Fibroblast of lung (primary cell): ENCODE measurements at regions not wholly inside any gene's neighbourhood (a gene's known extent, or its start where the extent isn't known, plus 50 kb on each side); places are given as distances from the start of the nearest gene placed in this dataset.

Source experiments
- DNase-seq, 2 donors: peaks; one replicate each; pipeline versions ENCODE4 v3.0.0 to v3.0.0-alpha.2; 2010; ENCODE audit warnings: low read depth in 2 of 2
- H2AFZ ChIP-seq: 2 replicates; pipeline ENCODE4 v1.5.1; 2012; ENCODE audit warnings: low read length, control low read depth, inconsistent platforms
- H3K27ac ChIP-seq: 2 replicates; pipeline ENCODE4 v1.5.1; 2011; ENCODE audit warnings: low read length, control low read depth; ENCODE audit not compliant: insufficient read depth
- H3K27me3 ChIP-seq: 2 replicates; pipeline ENCODE4 v1.5.1; 2011; ENCODE audit warnings: mild to moderate bottlenecking, low read length; ENCODE audit not compliant: control insufficient read depth, insufficient read depth
- H3K36me3 ChIP-seq: 2 replicates; pipeline ENCODE4 v1.5.1; 2011; ENCODE audit warnings: low read length; ENCODE audit not compliant: control insufficient read depth, insufficient read depth
- H3K4me1 ChIP-seq: 2 replicates; pipeline ENCODE4 v1.5.1; 2011; ENCODE audit warnings: low read length; ENCODE audit not compliant: control insufficient read depth, insufficient read depth; ENCODE audit errors: extremely low read depth
- H3K4me2 ChIP-seq: 2 replicates; pipeline ENCODE4 v1.5.1; 2011; ENCODE audit warnings: low read length, control low read depth; ENCODE audit not compliant: insufficient read depth; ENCODE audit errors: extremely low read depth
- H3K4me3 ChIP-seq, 4 experiments: fragments of 200-600 bp in 1 of 4; sonication (generic) in 1 of 4; replicated peaks in 1 of 4; 2 replicates each; pipeline ENCODE4 v1.5.1; 2011 to 2016; ENCODE audit warnings: low read length in 4 of 4, low read depth in 3 of 4, mild to moderate bottlenecking in 3 of 4, control low read depth in 2 of 4, inconsistent platforms in 1 of 4, mixed read lengths in 1 of 4; ENCODE audit not compliant: insufficient read depth in 1 of 4; ENCODE audit errors: control extremely low read depth in 1 of 4
- H3K79me2 ChIP-seq: 2 replicates; pipeline ENCODE4 v1.5.1; 2012; ENCODE audit warnings: mild to moderate bottlenecking, low read length, inconsistent platforms; ENCODE audit not compliant: control insufficient read depth, insufficient read depth
- H3K9ac ChIP-seq: 2 replicates; pipeline ENCODE4 v1.5.1; 2011; ENCODE audit warnings: mild to moderate bottlenecking, low read length, control low read depth; ENCODE audit not compliant: insufficient read depth
- H3K9me3 ChIP-seq: 2 replicates; pipeline ENCODE4 v1.5.1; 2012; ENCODE audit warnings: low read depth, low read length; ENCODE audit not compliant: control insufficient read depth, insufficient read depth
- H4K20me1 ChIP-seq: 2 replicates; pipeline ENCODE4 v1.5.1; 2011; ENCODE audit warnings: low read length; ENCODE audit not compliant: control insufficient read depth, insufficient read depth; ENCODE audit errors: extremely low read depth
- CTCF ChIP-seq, 2 donors: IDR thresholded peaks in 1 of 2; conservative IDR thresholded peaks in 1 of 2; 1 replicate in 1 of 2; 2 replicates in 1 of 2; pipeline ENCODE4 v1.5.1; 2011 to 2012; ENCODE audit warnings: low read length in 2 of 2, control low read depth in 1 of 2, inconsistent platforms in 1 of 2, low read depth in 1 of 2, mild to moderate bottlenecking in 1 of 2
- EZH2 ChIP-seq: IDR thresholded peaks from 2 replicates; pipeline ENCODE4 v1.5.1; 2012; ENCODE audit warnings: low read length, control low read depth, mild to moderate bottlenecking; ENCODE audit errors: missing control alignments

DNA sequence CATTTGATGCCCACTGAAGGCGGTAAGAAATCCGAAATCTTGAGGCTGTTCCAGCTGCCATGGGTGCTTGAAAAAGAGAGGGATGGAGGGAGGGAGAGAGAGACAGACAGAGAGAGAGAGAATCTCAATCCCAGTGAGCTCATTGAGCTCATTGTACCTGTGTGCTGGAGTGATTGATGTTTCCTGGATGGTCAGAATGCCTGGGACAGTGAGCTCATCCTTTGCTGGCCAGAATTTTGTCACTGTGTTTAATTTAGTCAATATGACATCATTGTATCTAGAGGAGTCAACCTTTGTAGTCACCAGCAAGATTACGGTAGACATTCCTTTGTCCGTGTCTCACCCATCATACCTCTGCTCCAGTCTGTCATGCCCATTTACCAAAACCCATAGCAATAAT is 625.4 kb upstream of the POM121L12 start:
- Histone ChIP-seq H3K36me3 (no peaks in the 10 kb centered on the region), H3K4me1 (no peaks in the 10 kb centered on the region), H3K9me3 (no peaks in the 10 kb centered on the region), H4K20me1 (peaks cover 1% of the 10 kb centered on the region), H3K4me2 (no peak overlapping the region), H2AFZ (no peak overlapping the region), H3K79me2 (no peaks in the 10 kb centered on the region), H3K27ac (no peak overlapping the region), H3K27me3 (no peaks in the 10 kb centered on the region), H3K9ac (no peak overlapping the region), H3K4me3 (no peak overlapping the region)
- DNase-seq, result no peak
- no peak for TF ChIP-seq CTCF (conservative IDR thresholded peaks at IDR 0.05 in 1 of 2, IDR thresholded peaks at IDR 0.05 in 1 of 2; ENCODE audit: low read depth in 1 of 2, low read length in 2 of 2)
- no peak for TF ChIP-seq EZH2

DNA sequence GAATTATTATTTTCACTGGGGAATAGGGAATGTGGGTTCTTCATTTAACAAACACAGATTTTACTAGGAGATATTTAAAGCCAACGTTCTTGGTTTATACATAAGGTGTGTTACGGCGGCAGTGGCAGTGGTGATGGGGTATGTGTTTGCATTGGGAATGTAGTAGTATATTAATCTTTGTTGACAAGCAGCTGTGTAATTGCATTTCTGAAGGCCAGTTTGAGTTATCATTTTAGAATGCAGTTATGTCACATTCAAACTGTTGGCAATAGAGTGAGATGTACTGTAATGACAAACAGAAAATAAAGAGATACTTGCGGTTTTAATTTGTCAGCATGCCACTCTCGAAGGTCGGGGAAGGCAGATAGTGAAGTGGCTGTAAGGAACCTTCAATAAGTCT is 628.6 kb upstream of the POM121L12 start:
- H3K9me3 ChIP-seq, result no peaks in the 10 kb centered on the region
- H3K36me3 ChIP-seq, result no peaks in the 10 kb centered on the region
- no peak overlapping the region for H3K9ac ChIP-seq
- H3K4me1 ChIP-seq, result no peaks in the 10 kb centered on the region
- H3K79me2 ChIP-seq, result no peaks in the 10 kb centered on the region
- H4K20me1 ChIP-seq, result no peaks in the 10 kb centered on the region
- no peak for TF ChIP-seq EZH2
- no peak for TF ChIP-seq CTCF (conservative IDR thresholded peaks at IDR 0.05 in 1 of 2, IDR thresholded peaks at IDR 0.05 in 1 of 2; ENCODE audit: low read depth in 1 of 2, low read length in 2 of 2)
- no peak overlapping the region for H3K27ac ChIP-seq
- no peak overlapping the region for H3K4me2 ChIP-seq
- no peak overlapping the region for H3K4me3 ChIP-seq
- H3K27me3 ChIP-seq, result no peaks in the 10 kb centered on the region
- DNase-seq, result no peak
- H2AFZ ChIP-seq, result no peak overlapping the region

DNA sequence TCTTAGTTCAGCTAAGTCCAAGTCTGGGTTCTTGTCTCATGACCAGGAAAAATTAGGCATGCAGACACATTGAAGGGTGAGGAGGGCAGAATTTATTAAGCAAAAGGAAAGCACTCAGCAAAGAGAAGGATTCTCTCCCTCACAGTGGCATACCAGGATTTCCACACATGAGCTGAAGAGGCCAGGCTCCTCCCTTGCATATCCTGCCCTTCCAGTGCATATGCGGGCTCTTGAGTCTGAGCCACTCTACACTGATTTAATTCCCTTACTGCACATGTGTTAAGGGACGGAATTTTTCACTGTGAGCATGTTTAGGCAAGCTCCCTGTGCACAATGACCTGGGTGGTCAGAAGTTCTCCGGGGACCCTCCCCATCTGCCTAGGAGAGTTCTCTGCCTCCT is 652.7 kb upstream of the POM121L12 start:
- no peak overlapping the region for H3K9ac ChIP-seq
- H3K9me3 ChIP-seq, result no peaks in the 10 kb centered on the region
- H3K27ac ChIP-seq, result no peak overlapping the region
- no peak overlapping the region for H3K4me2 ChIP-seq
- TF ChIP-seq CTCF (conservative IDR thresholded peaks at IDR 0.05 in 1 of 2, IDR thresholded peaks at IDR 0.05 in 1 of 2; ENCODE audit: low read depth in 1 of 2, low read length in 2 of 2) (no peak), EZH2 (no peak)
- no peaks in the 10 kb centered on the region for H3K4me1 ChIP-seq
- DNase-seq, result no peak
- H4K20me1 ChIP-seq, result no peaks in the 10 kb centered on the region
- no peaks in the 10 kb centered on the region for H3K36me3 ChIP-seq
- H3K27me3 ChIP-seq, result no peaks in the 10 kb centered on the region
- H2AFZ ChIP-seq, result no peak overlapping the region
- no peak overlapping the region for H3K4me3 ChIP-seq
- no peaks in the 10 kb centered on the region for H3K79me2 ChIP-seq
